Motor neuron (in vitro differentiated cells): ENCODE measurements at regions not wholly inside any gene's neighbourhood (a gene's known extent, or its start where the extent isn't known, plus 50 kb on each side); places are given as distances from the start of the nearest gene placed in this dataset.

Experiments used
- ATAC-seq, 8 experiments: fragments of 200-7000 bp; cut with Tn5 transposase; replicated peaks in 6 of 8; 2 replicates each; pipeline ENCODE4 v1.8.0; 2021; ENCODE audit warnings: mild to moderate bottlenecking in 8 of 8, moderate library complexity in 8 of 8
- H3K27ac ChIP-seq, 2 donors: fragments of 250-450 bp; sonication (Bioruptor Pico); 2 replicates each; pipeline ENCODE4 v1.9.0; 2021; ENCODE audit warnings: antibody characterized with exemption in 2 of 2, mild to moderate bottlenecking in 2 of 2, moderate library complexity in 1 of 2
- H3K4me1 ChIP-seq, 2 donors: fragments of 250-450 bp; sonication (Bioruptor Pico); replicated peaks in 1 of 2; 2 replicates each; pipeline ENCODE4 v1.6.1; 2021; ENCODE audit warnings: antibody characterized with exemption in 2 of 2, mild to moderate bottlenecking in 2 of 2, moderate library complexity in 1 of 2
- H3K4me3 ChIP-seq, 5 donors: fragments of 250-450 bp; sonication (Bioruptor Pico); 2 replicates each; pipeline ENCODE4 v1.9.0; 2021; ENCODE audit warnings: antibody characterized with exemption in 5 of 5, mild to moderate bottlenecking in 5 of 5, moderate library complexity in 4 of 5
- WGBS, 10 experiments: fragments of 450-650 bp; shearing (Covaris generic); methylation state at CpG; one replicate each; pipeline ENCODE4 v1.0.0; 2022; 5-methylcytosine and 5-hydroxymethylcytosine counted together
- in situ Hi-C, 9 experiments: fragments of 400-800 bp; cut with MboI; loops; one replicate each; pipeline ENCODE4 v1.15.0; 2021; ENCODE audit warnings: low sequenced_read_pairs in 9 of 9, low pct_unique_long_range_greater_than_20kb in 2 of 9; ENCODE audit not compliant: unreplicated experiment in 9 of 9

DNA sequence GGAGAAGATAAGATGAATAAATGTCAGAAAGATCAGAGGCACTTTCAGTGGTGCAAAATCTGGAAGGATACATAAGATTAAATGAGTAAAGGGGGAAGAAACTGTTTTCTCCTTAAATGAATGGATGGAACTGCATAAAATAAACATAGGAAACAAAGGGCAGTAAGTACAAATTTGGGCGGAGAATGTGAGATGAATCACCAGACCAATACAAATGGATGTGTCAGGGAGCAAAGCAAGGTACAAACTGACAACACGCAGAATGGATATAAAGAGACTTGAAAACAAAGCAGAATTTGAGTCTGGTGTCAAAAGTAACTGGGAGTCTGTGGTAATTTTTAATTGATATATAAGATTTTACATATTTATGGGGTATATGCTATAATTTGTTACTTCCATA lies 175.3 kb upstream of the PCDH18 start:
- ATAC-seq: peak in 2 of 8 experiments; percentile 30 to 44
- in situ Hi-C loops: no loop called here
- Histone ChIP-seq H3K4me1 (no peaks in the 10 kb centered on the region), H3K27ac (no peak overlapping the region), H3K4me3 (no peak overlapping the region)
- WGBS, 10 experiments: 0 to 100% (median 73%) methylated on average over 1 to 2 of the region's 2 CpGs; no CpG with 5 or more reads in 1 of the 10 experiments

DNA sequence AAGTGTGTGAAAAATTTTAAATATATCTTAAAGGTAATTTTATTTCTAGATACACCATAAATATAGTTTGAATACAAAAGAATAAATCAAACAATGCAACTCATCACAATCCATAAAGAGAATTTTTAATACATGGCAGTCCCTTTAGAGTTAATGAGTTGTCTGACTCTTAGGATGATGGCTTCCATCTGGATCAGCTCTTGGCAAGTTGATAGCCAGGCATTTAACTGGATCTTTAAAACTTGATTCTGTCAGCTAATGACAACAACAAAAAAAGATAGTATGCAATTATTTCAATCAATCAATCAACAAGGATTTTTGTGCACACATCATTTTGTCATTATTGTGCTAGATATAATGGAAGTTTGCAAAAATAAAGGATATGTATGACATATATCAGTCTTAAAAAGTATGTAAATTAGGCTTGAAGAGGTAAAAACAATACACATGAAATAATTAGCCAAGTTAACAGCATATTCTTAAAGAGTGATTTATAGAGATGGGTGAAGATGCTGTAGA lies 174.9 kb upstream of the PCDH18 start:
- no peak for ATAC-seq
- H3K4me1 ChIP-seq: no peaks in the 10 kb centered on the region
- no peak overlapping the region for H3K27ac ChIP-seq
- in situ Hi-C loops: no loop called here
- no peak overlapping the region for H3K4me3 ChIP-seq

DNA sequence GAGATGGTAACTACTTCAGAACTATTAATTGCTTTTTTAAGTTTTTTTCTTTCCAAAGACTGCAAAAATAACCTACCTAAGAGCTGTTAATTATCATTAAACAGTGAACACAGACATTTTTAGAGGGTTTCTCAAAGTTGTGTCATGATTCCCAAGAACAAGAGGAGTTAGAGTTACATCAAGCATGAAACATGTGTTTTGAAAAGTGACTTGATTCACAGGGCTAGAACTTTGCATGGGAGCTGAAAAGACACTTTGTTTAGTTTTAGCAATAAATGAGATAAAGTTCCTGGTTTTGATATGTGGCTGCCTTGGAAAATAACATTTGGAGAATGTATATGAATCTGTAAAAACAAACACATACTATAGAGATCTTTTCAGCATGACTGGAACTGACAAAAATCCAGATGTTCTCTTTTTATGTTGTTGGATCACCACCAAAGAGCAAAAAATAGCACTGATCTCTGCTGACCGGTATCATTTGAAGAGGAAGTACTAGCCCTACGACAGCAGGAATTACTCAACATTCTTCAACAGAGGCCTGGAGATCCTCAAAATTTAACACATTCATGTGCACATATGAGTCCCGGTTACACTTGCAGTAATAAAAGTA lies 173.0 kb upstream of the PCDH18 start:
- Histone ChIP-seq H3K4me1 (no peaks in the 10 kb centered on the region), H3K4me3 (no peak overlapping the region), H3K27ac (no peak overlapping the region)
- in situ Hi-C loops: no loop called here
- ATAC-seq: peak in 3 of 8 experiments; percentile 29 to 72 (median 71)
- WGBS, 10 experiments: 0 to 100% (median 60%) methylated on average over 1 to 3 of the region's 3 CpGs; no CpG with 5 or more reads in 1 of the 10 experiments

DNA sequence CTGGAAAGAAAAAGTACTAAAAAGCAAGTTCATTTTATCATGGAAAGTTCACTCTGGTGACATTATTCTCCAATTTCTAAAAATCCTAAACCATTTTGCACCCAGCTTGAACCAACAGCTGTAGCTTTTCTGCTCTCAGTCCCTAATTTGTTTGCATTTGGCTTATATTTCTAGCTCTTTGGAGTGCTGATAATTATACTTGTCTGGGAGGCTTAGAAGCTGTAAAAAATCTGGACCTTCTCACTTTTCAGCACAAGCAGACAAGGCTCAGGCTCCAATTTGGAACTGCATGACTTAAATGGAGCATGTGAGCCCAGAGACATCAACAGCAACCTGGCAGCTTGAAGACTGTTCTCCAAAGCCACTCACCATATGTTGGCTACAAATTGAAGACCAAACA lies 170.9 kb upstream of the PCDH18 start:
- Histone ChIP-seq H3K27ac (no peak overlapping the region), H3K4me1 (no peaks in the 10 kb centered on the region), H3K4me3 (no peak overlapping the region)
- no peak for ATAC-seq
- in situ Hi-C loops: no loop called here

DNA sequence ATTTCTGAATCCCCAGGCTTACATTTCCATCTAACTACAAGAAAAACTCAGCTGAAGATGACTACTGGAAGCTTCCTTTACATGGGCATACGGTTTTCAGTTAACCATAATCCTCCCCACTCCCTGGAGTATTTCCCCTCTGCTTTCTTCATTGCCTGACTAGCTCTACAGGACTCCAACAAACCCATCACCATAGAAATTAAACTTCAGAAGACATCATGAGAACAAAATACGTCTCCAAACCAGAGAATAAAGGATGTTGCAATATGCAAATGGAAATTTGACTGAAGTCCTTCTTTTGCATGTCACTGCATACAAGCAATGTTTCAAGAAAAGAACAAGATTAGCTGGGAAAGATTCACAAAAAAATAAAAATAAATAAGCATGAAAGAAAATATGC lies 170.2 kb upstream of the PCDH18 start:
- in situ Hi-C loops: no loop called here
- Histone ChIP-seq H3K27ac (no peak overlapping the region), H3K4me3 (no peak overlapping the region), H3K4me1 (no peaks in the 10 kb centered on the region)
- peak in 3 of 8 experiments; percentile 11 to 74 (median 73) for ATAC-seq
- 11 to 90% (median 80%) methylated on average over 1 to 2 of the region's 2 CpGs; no CpG with 5 or more reads in 1 of the 10 experiments for WGBS, 10 experiments

DNA sequence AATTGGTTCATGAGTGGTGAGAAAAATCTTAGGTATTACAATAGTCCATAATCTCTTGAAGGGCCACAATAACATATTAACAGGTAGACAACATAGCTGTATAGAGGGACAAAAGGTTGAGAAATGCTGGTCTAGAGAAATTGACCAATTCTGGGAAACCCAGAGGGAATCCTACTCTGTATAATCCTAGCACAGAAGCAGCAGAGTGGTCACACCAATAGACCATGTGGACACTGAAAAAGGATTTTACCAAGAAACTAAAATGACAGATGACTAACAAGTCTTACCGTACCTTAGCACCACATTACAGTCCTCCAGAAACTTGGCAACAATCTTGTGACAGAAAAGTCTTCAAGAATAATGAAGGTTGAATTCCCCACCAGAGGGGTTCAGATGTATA lies 169.1 kb upstream of the PCDH18 start:
- Histone ChIP-seq H3K27ac (no peak overlapping the region), H3K4me3 (no peak overlapping the region), H3K4me1 (no peaks in the 10 kb centered on the region)
- no peak for ATAC-seq
- 100% methylated on average over 1 of the region's 1 CpG; no CpG with 5 or more reads in 2 of the 10 experiments for WGBS, 10 experiments
- in situ Hi-C loops: no loop called here

DNA sequence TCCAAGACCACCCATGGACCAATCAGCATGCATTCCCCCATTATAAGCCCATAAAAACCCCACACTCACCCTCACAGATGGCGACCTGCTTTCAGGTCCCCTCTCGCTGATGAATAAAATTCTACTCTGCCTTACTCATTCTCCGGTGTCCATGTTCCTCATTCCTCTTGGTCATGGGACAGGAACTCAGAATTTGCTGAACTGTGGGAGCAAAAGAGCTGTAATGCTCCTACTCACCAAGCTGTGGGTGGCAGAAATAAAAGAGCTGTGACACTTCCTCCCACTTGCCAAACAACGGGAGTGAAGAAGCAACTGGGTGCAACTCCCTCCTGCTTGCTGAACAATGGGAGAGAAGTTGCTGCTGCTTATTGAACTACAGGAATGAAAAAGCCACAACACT lies 168.5 kb upstream of the PCDH18 start:
- Histone ChIP-seq H3K4me1 (peaks cover 0 to 2% of the 10 kb centered on the region in 2 donors), H3K27ac (no peak overlapping the region), H3K4me3 (no peak overlapping the region)
- no peak for ATAC-seq
- in situ Hi-C loops: no loop called here
- WGBS, 10 experiments: 67 to 100% (median 89%) methylated on average over 1 to 4 of the region's 4 CpGs; no CpG with 5 or more reads in 1 of the 10 experiments

DNA sequence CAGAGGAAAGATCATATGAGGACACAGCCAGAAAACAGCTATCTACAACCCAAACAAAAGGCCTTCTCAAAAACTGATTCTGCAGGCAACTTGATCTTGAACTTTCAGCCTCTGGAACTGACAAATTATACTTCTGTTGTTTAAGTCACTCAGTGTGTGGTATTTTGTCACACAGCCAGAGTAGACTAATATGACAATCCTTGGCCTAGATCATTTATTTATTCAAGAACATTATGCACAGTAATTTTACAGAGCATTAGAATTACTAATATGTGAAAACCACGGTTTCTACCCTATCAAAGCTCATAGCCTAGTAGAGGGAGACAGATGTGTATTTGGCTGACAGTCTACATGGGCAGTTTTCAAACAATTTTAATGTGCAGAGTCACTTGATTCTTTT lies 167.8 kb upstream of the PCDH18 start:
- in situ Hi-C loops: no loop called here
- Histone ChIP-seq H3K4me1 (peaks cover 2 to 4% of the 10 kb centered on the region in 2 donors), H3K4me3 (no peak overlapping the region), H3K27ac (no peak overlapping the region)
- peak in 2 of 8 experiments; percentile 44 to 65 for ATAC-seq
- WGBS, 10 experiments: 0 to 100% (median 57%) methylated on average over 1 of the region's 1 CpG; no CpG with 5 or more reads in 4 of the 10 experiments

DNA sequence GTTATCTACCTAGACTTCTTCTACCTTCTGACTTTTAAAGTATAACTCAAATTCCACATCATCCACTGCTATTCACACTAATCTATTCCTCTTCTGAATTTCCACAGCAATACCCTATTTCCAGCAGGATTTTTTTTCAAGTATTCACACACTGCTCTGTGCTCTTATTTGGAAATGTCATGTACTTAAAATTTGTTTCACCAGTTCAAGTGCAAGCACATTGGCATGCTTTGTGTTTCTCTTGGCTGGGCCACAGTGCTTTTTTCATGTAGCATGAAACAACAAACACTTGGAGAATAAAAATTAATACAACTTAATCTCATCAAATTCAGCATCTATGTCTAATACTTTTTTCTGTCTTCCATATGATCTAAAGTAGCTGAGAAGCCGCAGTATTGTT lies 161.8 kb upstream of the PCDH18 start:
- 71 to 100% (median 100%) methylated on average over 1 of the region's 1 CpG; no CpG with 5 or more reads in 1 of the 10 experiments for WGBS, 10 experiments
- Histone ChIP-seq H3K4me3 (no peak overlapping the region), H3K27ac (no peak overlapping the region), H3K4me1 (peaks cover 2 to 4% of the 10 kb centered on the region in 2 donors)
- ATAC-seq: no peak
- in situ Hi-C loops: no loop called here

DNA sequence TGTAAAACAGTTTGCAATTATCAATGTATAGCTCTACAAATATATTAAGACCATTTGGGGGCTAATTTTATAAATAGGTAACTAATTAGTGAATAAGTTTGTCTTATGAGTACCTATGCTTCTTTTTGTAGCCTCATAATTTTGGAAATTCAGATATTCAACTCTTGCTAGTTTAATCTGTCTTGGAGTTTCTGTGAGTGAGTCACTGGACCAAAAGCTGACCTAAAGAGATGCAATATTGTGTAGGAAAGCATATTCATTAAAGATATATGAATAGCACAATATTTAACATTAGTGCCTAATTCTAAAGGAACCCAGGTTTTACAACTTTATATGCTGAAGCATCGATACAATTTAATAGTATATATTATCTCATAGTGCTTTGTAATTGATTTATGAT lies 161.3 kb upstream of the PCDH18 start:
- no peak overlapping the region for H3K4me3 ChIP-seq
- H3K27ac ChIP-seq: no peak overlapping the region
- in situ Hi-C loops: no loop called here
- peaks cover 2 to 4% of the 10 kb centered on the region in 2 donors for H3K4me1 ChIP-seq
- WGBS, 10 experiments: 58 to 100% (median 100%) methylated on average over 1 of the region's 1 CpG; no CpG with 5 or more reads in 3 of the 10 experiments
- no peak for ATAC-seq

DNA sequence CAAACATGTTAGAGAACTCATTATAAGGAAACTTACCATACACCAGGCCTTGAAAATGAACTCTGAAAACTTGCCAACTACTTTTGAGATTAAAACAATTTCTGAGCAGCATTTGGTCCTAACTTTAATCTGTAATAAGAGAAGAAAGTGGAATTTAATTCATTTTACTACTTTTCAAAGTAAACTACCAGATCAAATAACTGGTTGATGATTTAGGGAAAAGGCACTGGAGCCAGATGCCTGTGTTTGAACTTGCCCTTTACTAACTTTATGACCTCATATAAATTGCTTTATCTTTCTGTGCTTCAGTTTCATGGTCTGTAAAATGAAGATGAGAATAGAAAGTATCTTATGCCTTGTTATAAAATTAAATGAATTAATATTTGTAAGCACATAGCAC lies 159.9 kb upstream of the PCDH18 start:
- Histone ChIP-seq H3K4me1 (peaks cover 2 to 4% of the 10 kb centered on the region in 2 donors), H3K27ac (no peak overlapping the region), H3K4me3 (no peak overlapping the region)
- in situ Hi-C loops: no loop called here
- no peak for ATAC-seq

DNA sequence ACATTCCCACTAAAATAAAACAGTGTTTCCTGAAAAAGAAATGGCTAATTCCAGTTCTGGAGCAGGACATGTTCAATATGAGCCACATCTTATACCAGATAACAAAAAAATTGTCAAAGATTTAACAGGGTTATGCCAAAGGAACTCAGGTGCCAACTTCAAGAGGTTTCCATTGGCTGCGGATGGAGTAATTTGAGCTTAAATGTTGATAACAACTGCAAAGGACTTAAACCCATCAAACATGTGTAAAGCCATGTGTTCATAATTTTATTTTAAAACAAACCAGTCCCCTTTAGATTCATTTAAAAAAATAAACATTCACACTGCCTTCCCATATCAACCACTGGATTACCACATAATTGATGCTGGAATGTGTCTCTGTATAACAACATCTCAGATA lies 156.4 kb upstream of the PCDH18 start:
- H3K4me3 ChIP-seq: no peak overlapping the region
- H3K27ac ChIP-seq: no peak overlapping the region
- ATAC-seq: no peak
- no peaks in the 10 kb centered on the region for H3K4me1 ChIP-seq
- WGBS, 10 experiments: 83 to 100% (median 86%) methylated on average over 1 of the region's 1 CpG; no CpG with 5 or more reads in 5 of the 10 experiments
- in situ Hi-C loops: no loop called here

DNA sequence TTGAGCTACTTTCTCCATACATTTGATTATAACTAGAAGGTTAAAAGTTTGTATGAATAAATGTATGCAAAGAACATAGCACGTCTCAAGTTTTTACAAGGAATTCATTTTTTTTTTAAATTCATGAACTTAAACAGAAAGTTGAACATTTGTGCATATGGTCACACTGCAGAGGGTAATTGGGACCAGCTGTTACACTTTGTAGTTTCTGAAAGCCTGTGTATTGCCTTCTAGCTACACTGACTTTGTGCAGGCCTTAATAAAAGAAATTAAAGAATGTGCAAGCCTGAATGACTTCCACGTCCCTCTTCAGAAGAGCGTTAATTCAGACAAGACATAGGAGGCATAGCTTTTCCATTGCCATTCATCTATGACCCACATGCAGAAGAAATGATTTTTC lies 153.1 kb upstream of the PCDH18 start:
- ATAC-seq: peak in 4 of 8 experiments; percentile 22 to 97 (median 91)
- Histone ChIP-seq H3K4me3 (no peak overlapping the region), H3K27ac (no peak overlapping the region), H3K4me1 (no peaks in the 10 kb centered on the region)
- WGBS, 10 experiments: 0 to 51% (median 20%) methylated on average over 1 to 3 of the region's 3 CpGs; no CpG with 5 or more reads in 1 of the 10 experiments
- in situ Hi-C loops: no loop called here

DNA sequence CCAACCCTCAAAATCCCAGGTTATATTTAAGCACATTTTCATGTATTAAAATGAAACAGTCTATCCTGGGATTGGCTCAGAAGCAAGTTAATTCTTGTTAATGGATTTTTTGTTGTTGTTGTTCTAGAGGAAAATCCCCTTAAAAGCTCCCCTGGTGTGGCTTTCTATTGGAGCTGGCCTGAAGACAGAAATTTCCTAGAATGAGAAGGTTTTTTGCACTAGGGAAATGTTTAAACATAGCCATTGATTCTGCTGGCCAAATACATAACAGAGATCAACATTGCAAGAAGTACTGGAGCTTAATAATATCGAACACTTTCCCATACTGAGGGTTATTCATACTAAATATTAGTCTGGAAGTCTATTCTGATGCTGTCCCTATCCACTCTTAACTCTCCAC lies 148.8 kb upstream of the PCDH18 start:
- Histone ChIP-seq H3K27ac (no peak overlapping the region), H3K4me1 (no peaks in the 10 kb centered on the region), H3K4me3 (no peak overlapping the region)
- no peak for ATAC-seq
- 0 to 100% (median 81%) methylated on average over 1 of the region's 1 CpG; no CpG with 5 or more reads in 2 of the 10 experiments for WGBS, 10 experiments
- in situ Hi-C loops: no loop called here
